SK-N-MC (cell line): ENCODE measurements at regions not wholly inside any gene's neighbourhood (a gene's known extent, or its start where the extent isn't known, plus 50 kb on each side); places are given as distances from the start of the nearest gene placed in this dataset.

Source experiments
- DNase-seq: peaks from one replicate; pipeline ENCODE4 v3.0.0-alpha.2; 2011; ENCODE audit warnings: low read depth, low spot score
- H3K27ac ChIP-seq: fragments of 200-600 bp; sonication (generic); 2 replicates; pipeline ENCODE4 v1.5.1; 2016; ENCODE audit warnings: mixed run types
- H3K36me3 ChIP-seq: fragments of 200-600 bp; sonication (generic); 2 replicates; pipeline ENCODE4 v1.6.1; 2017; ENCODE audit warnings: antibody characterized with exemption, low read length, mixed read lengths; ENCODE audit not compliant: insufficient read depth
- H3K4me3 ChIP-seq: fragments of 200-600 bp; sonication (generic); 2 replicates; pipeline ENCODE4 v1.5.1; 2016
- H3K9ac ChIP-seq: fragments of 200-600 bp; sonication (generic); 2 replicates; pipeline ENCODE4 v1.8.0; 2017; ENCODE audit warnings: mixed run types, mixed read lengths; ENCODE audit not compliant: insufficient read length
- H3K9me3 ChIP-seq: fragments of 200-600 bp; sonication (generic); 2 replicates; pipeline ENCODE4 v1.6.1; 2017; ENCODE audit warnings: low read depth, mild to moderate bottlenecking, antibody characterized with exemption, low read length, moderate library complexity, mixed read lengths
- EZH2 ChIP-seq: fragments of 200-600 bp; sonication (generic); IDR thresholded peaks from one replicate; pipeline ENCODE4 v1.6.1; 2017; ENCODE audit warnings: antibody characterized with exemption
- FOXP2 ChIP-seq: optimal IDR thresholded peaks from 2 replicates; pipeline ENCODE3; 2011; ENCODE audit warnings: mild to moderate bottlenecking, moderate library complexity; ENCODE audit not compliant: insufficient read depth; ENCODE audit errors: extremely low read length, control extremely low read depth
- POLR2AphosphoS5 ChIP-seq: IDR thresholded peaks from 2 replicates; pipeline ENCODE4 v1.6.1; 2012; ENCODE audit warnings: mild to moderate bottlenecking, low read depth, low read length, borderline replicate concordance

DNA sequence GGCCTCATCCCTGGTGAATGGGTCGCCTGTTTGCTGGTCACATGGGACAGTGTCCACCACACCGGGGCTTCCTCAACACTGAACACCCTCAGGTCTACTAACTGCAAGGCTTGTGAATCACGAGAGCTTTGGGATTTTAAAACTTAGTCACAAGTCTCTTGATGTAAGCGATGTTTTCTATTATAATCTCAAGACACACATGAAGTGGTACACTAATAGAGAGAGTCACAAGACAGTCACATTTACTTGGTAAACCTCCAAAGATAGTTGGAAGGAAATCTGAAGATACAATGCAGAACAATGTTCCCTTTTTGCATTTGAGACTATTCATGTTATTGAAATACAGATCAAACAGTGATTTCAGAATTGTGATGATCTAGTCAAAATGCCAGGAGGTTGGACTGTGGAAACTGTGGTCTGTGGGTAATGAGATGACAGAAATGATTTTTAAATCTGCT lies 233.1 kb upstream of the KLF6 start:
- Histone ChIP-seq H3K9ac (no peak overlapping the region), H3K9me3 (no peaks in the 10 kb centered on the region), H3K36me3 (no peaks in the 10 kb centered on the region), H3K27ac (no peak overlapping the region), H3K4me3 (no peak overlapping the region)
- no peak for TF ChIP-seq EZH2
- TF ChIP-seq POLR2AphosphoS5: no peak
- no peak for TF ChIP-seq FOXP2
- no peak for DNase-seq

DNA sequence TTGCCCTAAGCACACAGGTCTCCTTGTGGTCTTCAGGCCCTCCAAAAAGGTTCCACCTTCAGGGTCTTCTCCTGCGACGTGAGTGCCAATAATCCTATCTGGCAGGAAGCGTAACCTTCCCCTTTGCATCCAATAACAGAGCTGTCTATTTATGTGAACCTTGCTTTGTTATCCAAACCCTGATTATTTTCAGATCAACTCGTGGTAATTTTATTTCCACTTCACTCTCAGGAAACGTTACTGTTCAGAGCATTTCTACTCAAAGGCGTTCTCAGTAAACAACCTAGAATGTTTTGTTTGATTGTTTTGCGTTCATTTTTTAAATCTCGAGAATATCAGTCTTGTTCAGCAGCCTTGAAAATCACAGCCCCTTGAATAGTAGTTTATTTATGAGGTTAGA lies 232.3 kb upstream of the KLF6 start:
- no peaks in the 10 kb centered on the region for H3K36me3 ChIP-seq
- no peaks in the 10 kb centered on the region for H3K9me3 ChIP-seq
- no peak overlapping the region for H3K9ac ChIP-seq
- H3K4me3 ChIP-seq: no peak overlapping the region
- no peak for DNase-seq
- TF ChIP-seq EZH2: no peak
- no peak for TF ChIP-seq FOXP2
- no peak for TF ChIP-seq POLR2AphosphoS5
- H3K27ac ChIP-seq: no peak overlapping the region

DNA sequence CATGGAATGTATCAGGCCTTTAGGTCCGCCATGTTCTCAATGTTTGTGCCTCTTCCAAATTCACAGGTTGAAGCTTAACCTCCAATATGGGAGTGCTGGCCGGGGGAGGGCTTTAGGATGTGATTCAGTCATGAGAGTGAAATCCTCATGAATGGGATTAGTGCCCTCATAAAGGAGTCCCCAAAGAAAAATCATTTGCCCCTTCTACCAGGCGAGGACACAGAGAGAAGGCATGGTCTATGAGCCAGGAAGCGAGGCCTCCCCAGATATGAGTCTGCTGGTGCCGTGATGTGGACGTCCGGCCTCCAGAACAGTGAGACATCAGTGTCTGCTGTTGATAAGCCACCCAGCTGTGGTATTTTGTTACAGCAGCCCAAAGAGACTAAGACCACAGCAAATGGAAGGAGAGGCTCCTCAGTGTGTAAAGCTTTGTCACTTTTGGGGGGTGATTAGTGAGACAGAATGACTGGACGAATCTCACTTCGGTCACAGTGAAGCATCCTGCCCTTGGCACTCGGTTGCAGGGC lies 231.3 kb upstream of the KLF6 start:
- Histone ChIP-seq H3K4me3 (no peak overlapping the region), H3K36me3 (no peaks in the 10 kb centered on the region), H3K27ac (no peak overlapping the region), H3K9me3 (no peaks in the 10 kb centered on the region), H3K9ac (no peak overlapping the region)
- no peak for DNase-seq
- TF ChIP-seq POLR2AphosphoS5: no peak
- no peak for TF ChIP-seq EZH2
- TF ChIP-seq FOXP2: no peak

DNA sequence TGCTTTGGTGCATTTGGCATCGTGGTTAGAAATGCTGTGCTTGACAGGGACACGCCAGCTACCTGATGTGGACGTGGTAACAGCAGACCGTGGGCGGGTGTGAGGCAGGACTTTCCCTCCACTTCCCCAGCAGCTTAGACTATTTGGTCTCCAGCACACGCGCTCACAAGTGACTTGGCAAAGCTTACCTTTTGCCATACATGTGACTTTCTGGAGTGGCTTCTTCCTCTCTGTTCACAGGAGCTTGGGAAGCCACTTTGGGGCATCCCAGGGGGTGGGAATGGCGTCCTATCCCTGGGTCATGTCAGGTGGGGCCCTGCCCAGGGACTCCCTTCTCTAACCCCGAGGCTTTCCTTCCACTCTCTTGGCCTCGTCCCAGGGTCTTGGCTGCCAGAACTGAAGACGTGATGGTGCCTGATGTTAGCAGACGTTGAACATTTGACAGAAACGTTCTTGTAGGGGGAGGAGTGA lies 228.7 kb upstream of the KLF6 start:
- H3K9ac ChIP-seq: no peak overlapping the region
- H3K27ac ChIP-seq: no peak overlapping the region
- no peaks in the 10 kb centered on the region for H3K9me3 ChIP-seq
- no peak for DNase-seq
- TF ChIP-seq POLR2AphosphoS5 (no peak), FOXP2 (no peak), EZH2 (no peak)
- no peak overlapping the region for H3K4me3 ChIP-seq
- H3K36me3 ChIP-seq: no peaks in the 10 kb centered on the region

- Histone ChIP-seq H3K4me3 (no peak overlapping the region), H3K9me3 (no peaks in the 10 kb centered on the region), H3K9ac (no peak overlapping the region), H3K36me3 (no peaks in the 10 kb centered on the region), H3K27ac (no peak overlapping the region)
- TF ChIP-seq POLR2AphosphoS5 (no peak), FOXP2 (no peak), EZH2 (no peak)
- DNase-seq: no peak
Measured at GRCh38 chr10:4012848-4013247, 227.8 kb upstream of the KLF6 start.

DNA sequence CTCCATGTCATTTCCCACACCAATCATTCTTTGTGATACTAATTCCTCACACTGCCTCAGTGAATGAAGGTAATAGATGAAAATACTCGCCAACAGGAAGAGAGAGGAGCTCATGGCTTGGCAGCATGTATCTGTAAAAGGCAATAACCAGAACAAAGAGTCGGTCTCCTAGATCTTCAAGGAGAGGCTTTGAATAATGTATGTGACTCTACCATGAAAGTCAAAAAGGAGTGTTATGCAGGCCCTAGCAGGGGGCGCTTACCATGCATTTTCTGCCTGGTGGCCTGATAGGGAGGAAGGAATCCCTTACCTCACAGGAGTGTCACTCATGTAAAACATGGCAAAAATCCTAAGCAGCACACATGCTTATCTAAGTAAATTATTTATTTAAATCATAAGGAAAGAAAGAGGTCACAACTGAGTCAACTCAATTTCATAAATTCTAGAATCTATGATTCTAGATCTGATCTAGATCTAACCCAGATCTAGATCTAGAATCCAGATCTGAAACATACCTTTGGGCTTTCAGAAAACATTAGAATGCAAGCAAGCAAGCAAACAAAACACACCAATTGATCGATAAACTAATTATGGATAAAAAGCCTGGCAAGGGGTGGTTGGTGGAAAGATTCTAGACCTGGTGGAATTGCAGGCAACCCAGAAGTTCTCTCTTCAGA lies 226.3 kb upstream of the KLF6 start:
- no peak for DNase-seq
- TF ChIP-seq EZH2 (no peak), POLR2AphosphoS5 (no peak), FOXP2 (no peak)
- Histone ChIP-seq H3K9ac (no peak overlapping the region), H3K4me3 (no peak overlapping the region), H3K27ac (no peak overlapping the region), H3K9me3 (no peaks in the 10 kb centered on the region), H3K36me3 (no peaks in the 10 kb centered on the region)

DNA sequence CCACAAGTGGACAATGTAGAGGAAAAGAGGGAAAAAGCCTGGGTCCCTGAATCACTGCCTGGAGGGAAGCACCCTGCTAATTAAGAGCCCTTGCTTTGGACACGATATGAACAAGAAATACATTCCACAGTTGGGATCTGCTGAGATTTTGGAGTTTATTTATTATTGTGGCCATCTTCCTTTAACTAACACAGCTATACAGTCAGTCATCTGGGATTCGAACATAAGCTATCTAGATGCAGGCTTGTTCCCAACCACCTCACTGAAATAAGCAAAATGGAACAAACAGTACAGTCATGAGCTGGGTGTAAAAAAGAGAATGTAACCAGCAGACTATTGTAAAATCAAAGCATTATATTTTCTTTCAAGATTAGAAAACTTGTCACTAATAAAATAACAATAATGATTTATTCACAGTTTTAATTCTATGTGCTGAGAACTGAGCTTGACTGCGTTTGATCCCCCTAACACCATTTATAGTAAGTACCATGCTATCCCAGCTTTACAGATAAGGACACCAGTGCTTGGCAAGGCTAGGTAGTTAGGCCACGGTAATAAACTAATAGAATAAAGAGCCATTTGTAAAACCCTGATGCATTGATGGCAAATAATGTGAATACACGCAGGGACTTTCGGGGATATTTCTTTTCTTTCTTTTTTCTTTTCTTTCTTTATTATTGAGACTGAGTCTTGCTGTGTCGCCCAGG lies 223.8 kb upstream of the KLF6 start:
- Histone ChIP-seq H3K4me3 (no peak overlapping the region), H3K27ac (no peak overlapping the region), H3K9me3 (no peaks in the 10 kb centered on the region), H3K36me3 (no peaks in the 10 kb centered on the region), H3K9ac (no peak overlapping the region)
- DNase-seq: no peak
- no peak for TF ChIP-seq EZH2
- no peak for TF ChIP-seq POLR2AphosphoS5
- no peak for TF ChIP-seq FOXP2

DNA sequence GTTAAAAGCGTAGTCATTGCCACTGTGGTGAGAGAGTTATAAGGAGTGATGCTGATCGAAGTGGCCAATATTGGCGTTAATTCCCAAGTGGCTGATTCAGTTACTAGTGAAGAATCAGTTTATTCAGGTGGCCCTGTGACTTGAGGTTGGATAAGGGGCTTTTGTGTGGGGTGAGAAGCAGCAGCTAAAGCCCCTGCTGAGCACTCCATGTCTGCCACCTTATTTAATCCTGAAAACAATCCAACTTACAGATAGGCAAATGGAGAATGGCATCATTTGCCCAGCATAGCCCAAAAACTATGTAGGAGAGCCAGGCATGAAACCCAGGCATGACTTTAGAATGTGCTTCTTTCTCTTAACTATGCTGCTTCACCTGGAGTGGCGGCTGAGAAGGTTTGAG lies 222.8 kb upstream of the KLF6 start:
- H3K36me3 ChIP-seq: no peaks in the 10 kb centered on the region
- H3K4me3 ChIP-seq: no peak overlapping the region
- H3K9me3 ChIP-seq: no peaks in the 10 kb centered on the region
- no peak overlapping the region for H3K27ac ChIP-seq
- no peak overlapping the region for H3K9ac ChIP-seq
- DNase-seq: no peak
- TF ChIP-seq EZH2 (no peak), POLR2AphosphoS5 (no peak), FOXP2 (no peak)
